ENCODE measurements at regions not wholly inside any gene's neighbourhood (a gene's known extent, or its start where the extent isn't known, plus 50 kb on each side); places are given as distances from the start of the nearest gene placed in this dataset.
"Not testable (repeated sequence)": the region's sequence is repeated elsewhere in the genome, so short reads cannot be mapped to it uniquely, and the experiment has no call there.

- not testable (repeated sequence) for H3K4me3 ChIP-seq (ENCODE audit: low read length); H3K27me3 ChIP-seq (ENCODE audit: control insufficient read depth, insufficient read depth, low read length); H3K4me1 ChIP-seq (ENCODE audit: control insufficient read depth, insufficient read depth, low read length); DNase-seq; H3K9me3 ChIP-seq (replicated peaks; ENCODE audit: control insufficient read depth, low read depth, low read length); H3K27ac ChIP-seq (ENCODE audit: low read length)
- WGBS (ENCODE audit: insufficient coverage) = no CpG with 5 or more reads among the region's 9 CpGs
- H3K36me3 ChIP-seq (ENCODE audit: control insufficient read depth, insufficient read depth, low read length) = peaks cover 19% of the 10 kb centered on the region
Measured at GRCh38 chr5:1574023-1574318, 50.2 kb upstream of the LPCAT1 start.

DNA sequence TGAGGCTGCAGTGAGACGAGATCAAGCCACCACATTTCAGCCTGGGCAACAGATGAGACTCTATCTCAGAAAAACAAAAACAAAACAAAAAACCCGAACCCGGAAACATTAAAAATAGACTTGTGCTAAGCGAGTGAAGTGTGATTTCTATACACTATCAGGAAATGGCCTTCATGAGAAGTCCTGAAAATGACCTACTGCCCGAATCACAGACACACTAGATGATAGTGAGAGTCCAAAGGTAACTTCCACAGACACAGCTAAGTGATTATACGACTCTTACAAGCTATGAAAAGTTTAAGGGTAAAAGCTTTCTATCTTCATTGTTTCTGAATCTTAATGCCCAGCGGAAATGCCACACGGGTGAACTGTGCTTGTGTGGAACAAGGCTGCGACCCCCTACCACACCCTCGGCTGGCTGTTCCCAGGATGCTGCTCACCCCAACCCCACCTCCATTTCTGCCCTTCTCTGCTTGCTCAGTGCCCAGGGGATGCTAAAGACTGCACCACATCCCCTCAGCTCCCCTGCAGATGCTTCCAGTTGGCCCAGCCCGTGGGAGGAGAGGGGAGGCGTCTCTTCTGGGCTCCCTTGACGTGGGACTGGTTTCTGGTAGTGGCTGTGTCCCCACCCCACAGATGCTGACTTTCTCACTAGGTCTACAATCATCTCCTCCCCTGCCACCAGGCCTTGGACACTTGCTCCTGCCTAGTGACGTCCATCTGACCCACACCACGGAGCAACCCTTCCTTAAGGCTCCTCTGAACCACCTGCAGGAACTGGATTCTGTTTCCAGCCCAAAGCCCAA, 49.7 kb upstream of the LPCAT1 start:
- H3K9me3 ChIP-seq (replicated peaks; ENCODE audit: control insufficient read depth, low read depth, low read length); H3K4me3 ChIP-seq (ENCODE audit: low read length); H3K27me3 ChIP-seq (ENCODE audit: control insufficient read depth, insufficient read depth, low read length); H3K4me1 ChIP-seq (ENCODE audit: control insufficient read depth, insufficient read depth, low read length); H3K27ac ChIP-seq (ENCODE audit: low read length); DNase-seq: not testable (repeated sequence)
- WGBS (ENCODE audit: insufficient coverage) = 81% methylated on average over 5 of the region's 15 CpGs
- peaks cover 17% of the 10 kb centered on the region for H3K36me3 ChIP-seq (ENCODE audit: control insufficient read depth, insufficient read depth, low read length)
